ACC112 (cell line): ENCODE measurements at regions not wholly inside any gene's neighbourhood (a gene's known extent, or its start where the extent isn't known, plus 50 kb on each side); places are given as distances from the start of the nearest gene placed in this dataset.

Source experiments
- H2AFZ ChIP-seq: fragments of 200-600 bp; sonication (generic); one replicate; pipeline ENCODE4 v1.6.0; 2017; ENCODE audit warnings: antibody characterized with exemption, low read length; ENCODE audit not compliant: unreplicated experiment
- H3K27ac ChIP-seq: fragments of 200-600 bp; sonication (generic); 2 replicates; pipeline ENCODE4 v1.5.1; 2014; ENCODE audit warnings: low read depth, mild to moderate bottlenecking, antibody characterized with exemption, low read length, moderate library complexity
- H3K27me3 ChIP-seq: fragments of 200-600 bp; sonication (generic); 2 replicates; pipeline ENCODE4 v1.6.1; 2014; ENCODE audit warnings: mild to moderate bottlenecking, antibody characterized with exemption, low read length, moderate library complexity, mixed read lengths; ENCODE audit not compliant: insufficient read depth
- H3K36me3 ChIP-seq: fragments of 200-600 bp; sonication (generic); 2 replicates; pipeline ENCODE4 v1.6.1; 2016; ENCODE audit warnings: mild to moderate bottlenecking, antibody characterized with exemption, low read length, moderate library complexity, mixed read lengths; ENCODE audit not compliant: insufficient read depth
- H3K4me1 ChIP-seq: fragments of 200-600 bp; sonication (generic); one replicate; pipeline ENCODE4 v1.6.1; 2016; ENCODE audit warnings: low read length, mixed read lengths; ENCODE audit not compliant: insufficient read depth, unreplicated experiment, control insufficient read depth
- H3K4me3 ChIP-seq: fragments of 200-600 bp; sonication (generic); 2 replicates; pipeline ENCODE4 v1.5.1; 2014; ENCODE audit warnings: mild to moderate bottlenecking, low read depth, low read length
- H3K79me2 ChIP-seq: fragments of 200-600 bp; sonication (generic); one replicate; pipeline ENCODE4 v1.6.0; 2016; ENCODE audit warnings: low read length; ENCODE audit not compliant: control insufficient read depth, unreplicated experiment, insufficient read depth

- no peaks in the 10 kb centered on the region for H3K4me1 ChIP-seq
- no peaks in the 10 kb centered on the region for H3K27me3 ChIP-seq
- H3K36me3 ChIP-seq: no peaks in the 10 kb centered on the region
- H3K4me3 ChIP-seq: no peak overlapping the region
- H3K79me2 ChIP-seq: no peaks in the 10 kb centered on the region
- H2AFZ ChIP-seq: no peak overlapping the region
- H3K27ac ChIP-seq: no peak overlapping the region
Measured at GRCh38 chr4:13142191-13142590, 341.9 kb downstream of the RAB28 start.

GRCh38 chr4:13137390-13137789, 346.8 kb downstream of the RAB28 start:
- no peaks in the 10 kb centered on the region for H3K27me3 ChIP-seq
- H3K27ac ChIP-seq: no peak overlapping the region
- no peaks in the 10 kb centered on the region for H3K4me1 ChIP-seq
- no peaks in the 10 kb centered on the region for H3K79me2 ChIP-seq
- H2AFZ ChIP-seq: no peak overlapping the region
- no peaks in the 10 kb centered on the region for H3K36me3 ChIP-seq
- no peak overlapping the region for H3K4me3 ChIP-seq

GRCh38 chr4:13133700-13134099, 350.4 kb downstream of the RAB28 start:
- Histone ChIP-seq H3K27me3 (no peaks in the 10 kb centered on the region), H3K36me3 (no peaks in the 10 kb centered on the region), H3K79me2 (no peaks in the 10 kb centered on the region), H3K4me1 (no peaks in the 10 kb centered on the region), H3K4me3 (no peak overlapping the region), H2AFZ (no peak overlapping the region), H3K27ac (no peak overlapping the region)

- H3K4me3 ChIP-seq: no peak overlapping the region
- no peaks in the 10 kb centered on the region for H3K79me2 ChIP-seq
- no peak overlapping the region for H3K27ac ChIP-seq
- no peaks in the 10 kb centered on the region for H3K36me3 ChIP-seq
- H2AFZ ChIP-seq: no peak overlapping the region
- H3K27me3 ChIP-seq: no peaks in the 10 kb centered on the region
- H3K4me1 ChIP-seq: no peaks in the 10 kb centered on the region
Measured at GRCh38 chr4:13130848-13131247, 353.3 kb downstream of the RAB28 start.

GRCh38 chr4:13129095-13129494, 355.0 kb downstream of the RAB28 start:
- H3K4me1 ChIP-seq: no peaks in the 10 kb centered on the region
- H3K79me2 ChIP-seq: no peaks in the 10 kb centered on the region
- no peak overlapping the region for H3K27ac ChIP-seq
- H3K4me3 ChIP-seq: no peak overlapping the region
- H3K27me3 ChIP-seq: no peaks in the 10 kb centered on the region
- H2AFZ ChIP-seq: no peak overlapping the region
- no peaks in the 10 kb centered on the region for H3K36me3 ChIP-seq

GRCh38 chr4:13126976-13127910, 356.9 kb downstream of the RAB28 start:
- Histone ChIP-seq H3K79me2 (no peaks in the 10 kb centered on the region), H3K36me3 (no peaks in the 10 kb centered on the region), H3K4me1 (no peaks in the 10 kb centered on the region), H3K4me3 (no peak overlapping the region), H3K27me3 (no peaks in the 10 kb centered on the region), H3K27ac (no peak overlapping the region), H2AFZ (no peak overlapping the region)

GRCh38 chr4:13118633-13119032, 365.5 kb downstream of the RAB28 start:
- H3K27ac ChIP-seq: no peak overlapping the region
- H3K4me3 ChIP-seq: no peak overlapping the region
- H3K79me2 ChIP-seq: no peaks in the 10 kb centered on the region
- H3K27me3 ChIP-seq: no peaks in the 10 kb centered on the region
- no peak overlapping the region for H2AFZ ChIP-seq
- H3K36me3 ChIP-seq: no peaks in the 10 kb centered on the region
- no peaks in the 10 kb centered on the region for H3K4me1 ChIP-seq

GRCh38 chr4:13117185-13117584, 367.0 kb downstream of the RAB28 start:
- no peaks in the 10 kb centered on the region for H3K4me1 ChIP-seq
- no peak overlapping the region for H2AFZ ChIP-seq
- H3K4me3 ChIP-seq: no peak overlapping the region
- no peaks in the 10 kb centered on the region for H3K79me2 ChIP-seq
- H3K36me3 ChIP-seq: no peaks in the 10 kb centered on the region
- H3K27ac ChIP-seq: no peak overlapping the region
- no peaks in the 10 kb centered on the region for H3K27me3 ChIP-seq

GRCh38 chr4:13112030-13112429, 372.1 kb downstream of the RAB28 start:
- no peaks in the 10 kb centered on the region for H3K79me2 ChIP-seq
- H3K27me3 ChIP-seq: no peaks in the 10 kb centered on the region
- no peak overlapping the region for H3K27ac ChIP-seq
- H2AFZ ChIP-seq: no peak overlapping the region
- H3K36me3 ChIP-seq: no peaks in the 10 kb centered on the region
- no peak overlapping the region for H3K4me3 ChIP-seq
- H3K4me1 ChIP-seq: no peaks in the 10 kb centered on the region

GRCh38 chr4:13109536-13109935, 374.6 kb downstream of the RAB28 start:
- Histone ChIP-seq H3K27me3 (no peaks in the 10 kb centered on the region), H3K36me3 (no peaks in the 10 kb centered on the region), H3K27ac (no peak overlapping the region), H3K4me3 (no peak overlapping the region), H3K4me1 (no peaks in the 10 kb centered on the region), H3K79me2 (no peaks in the 10 kb centered on the region), H2AFZ (no peak overlapping the region)

- Histone ChIP-seq H3K36me3 (no peaks in the 10 kb centered on the region), H3K4me3 (no peak overlapping the region), H2AFZ (no peak overlapping the region), H3K27ac (no peak overlapping the region), H3K27me3 (no peaks in the 10 kb centered on the region), H3K79me2 (no peaks in the 10 kb centered on the region), H3K4me1 (no peaks in the 10 kb centered on the region)
Measured at GRCh38 chr4:13108096-13108495, 376.0 kb downstream of the RAB28 start.
